MM.1S (cell line): ENCODE measurements at regions not wholly inside any gene's neighbourhood (a gene's known extent, or its start where the extent isn't known, plus 50 kb on each side); places are given as distances from the start of the nearest gene placed in this dataset.

Experiments
- EZH2 ChIP-seq: fragments of 300-600 bp; sonication (generic); optimal IDR thresholded peaks from 2 replicates; pipeline ENCODE3; 2017; ENCODE audit warnings: low read depth, mild to moderate bottlenecking, antibody characterized with exemption, low read length, mixed read lengths
- EZH2phosphoT487 ChIP-seq: fragments of 300-600 bp; sonication (generic); IDR thresholded peaks from 2 replicates; pipeline ENCODE4 v1.6.1; 2018; ENCODE audit warnings: antibody characterized with exemption, low read length
- TF ChIP-seq, protein P1 (sequence below): fragments of 300-600 bp; sonication (generic); IDR thresholded peaks from 2 replicates; pipeline ENCODE4 v1.5.1; 2016; ENCODE audit warnings: antibody characterized with exemption, low read length, mixed read lengths

GRCh38 chr18:43931439-43931838, 654.1 kb upstream of the SYT4 start:
- TF ChIP-seq, protein P1, sequence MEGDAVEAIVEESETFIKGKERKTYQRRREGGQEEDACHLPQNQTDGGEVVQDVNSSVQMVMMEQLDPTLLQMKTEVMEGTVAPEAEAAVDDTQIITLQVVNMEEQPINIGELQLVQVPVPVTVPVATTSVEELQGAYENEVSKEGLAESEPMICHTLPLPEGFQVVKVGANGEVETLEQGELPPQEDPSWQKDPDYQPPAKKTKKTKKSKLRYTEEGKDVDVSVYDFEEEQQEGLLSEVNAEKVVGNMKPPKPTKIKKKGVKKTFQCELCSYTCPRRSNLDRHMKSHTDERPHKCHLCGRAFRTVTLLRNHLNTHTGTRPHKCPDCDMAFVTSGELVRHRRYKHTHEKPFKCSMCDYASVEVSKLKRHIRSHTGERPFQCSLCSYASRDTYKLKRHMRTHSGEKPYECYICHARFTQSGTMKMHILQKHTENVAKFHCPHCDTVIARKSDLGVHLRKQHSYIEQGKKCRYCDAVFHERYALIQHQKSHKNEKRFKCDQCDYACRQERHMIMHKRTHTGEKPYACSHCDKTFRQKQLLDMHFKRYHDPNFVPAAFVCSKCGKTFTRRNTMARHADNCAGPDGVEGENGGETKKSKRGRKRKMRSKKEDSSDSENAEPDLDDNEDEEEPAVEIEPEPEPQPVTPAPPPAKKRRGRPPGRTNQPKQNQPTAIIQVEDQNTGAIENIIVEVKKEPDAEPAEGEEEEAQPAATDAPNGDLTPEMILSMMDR, result no peak
- TF ChIP-seq EZH2phosphoT487, result no peak
- TF ChIP-seq EZH2, result no peak
